IMR-90 (cell line): ENCODE measurements at regions not wholly inside any gene's neighbourhood (a gene's known extent, or its start where the extent isn't known, plus 50 kb on each side); places are given as distances from the start of the nearest gene placed in this dataset.

Experiments
- ATAC-seq: fragments of 200-7000 bp; cut with Tn5 transposase; 2 replicates; pipeline ENCODE4 v1.9.1; 2020; ENCODE audit warnings: low read depth, mild to moderate bottlenecking, moderate library complexity
- BruUV-seq: library from RNA; stranded (reverse); fragments of 400-500 nt; replicated peaks from 2 replicates; lab custom pipeline; 2021; lab: Mats Ljungman, UMichigan
- CTCF ChIA-PET: fragments of 300-600 bp; formaldehyde crosslinking; extraction: SDS; loops from one replicate; lab custom pipeline; 2021; ENCODE audit warnings: antibody characterized with exemption; lab: Yijun Ruan, JAX
- POLR2A ChIA-PET: fragments of 300-600 bp; sonication (Branson Sonifier 250); formaldehyde crosslinking; loops from one replicate; lab custom pipeline; 2022; ENCODE audit warnings: antibody characterized with exemption; ENCODE audit not compliant: unreplicated experiment; lab: Charles Lee
- DNase-seq: peaks from one replicate; pipeline ENCODE4 v3.0.0; 2013
- H2AFZ ChIP-seq: replicated peaks from 2 replicates; pipeline ENCODE3; 2013; ENCODE audit warnings: low read length, mild to moderate bottlenecking; ENCODE audit not compliant: poor library complexity
- H2AK5ac ChIP-seq: 2 replicates; pipeline ENCODE4 v1.6.1; 2013; ENCODE audit warnings: low read depth, low read length, inconsistent platforms
- H2AK9ac ChIP-seq: replicated peaks from 2 replicates; pipeline ENCODE3; 2013; ENCODE audit warnings: mild to moderate bottlenecking, low read depth, low read length, moderate library complexity; ENCODE audit not compliant: poor library complexity
- H2BK120ac ChIP-seq: 2 replicates; pipeline ENCODE4 v1.6.1; 2013; ENCODE audit warnings: low read depth, low read length, inconsistent platforms
- H2BK15ac ChIP-seq: 3 replicates; pipeline ENCODE4 v1.6.1; 2013; ENCODE audit warnings: low read depth, low read length, inconsistent platforms
- H2BK20ac ChIP-seq: 2 replicates; pipeline ENCODE4 v1.6.1; 2013; ENCODE audit warnings: low read depth, mild to moderate bottlenecking, inconsistent platforms, low read length, moderate library complexity
- H2BK5ac ChIP-seq: 2 replicates; pipeline ENCODE4 v1.6.1; 2013; ENCODE audit warnings: mild to moderate bottlenecking, low read depth, low read length, inconsistent platforms; ENCODE audit not compliant: poor library complexity, severe bottlenecking
- H3K14ac ChIP-seq: replicated peaks from 2 replicates; pipeline ENCODE4 v1.6.1; 2013; ENCODE audit warnings: low read depth, low read length, inconsistent platforms
- H3K18ac ChIP-seq: 2 replicates; pipeline ENCODE4 v1.6.1; 2013; ENCODE audit warnings: low read depth, low read length, control low read depth
- H3K23ac ChIP-seq: 2 replicates; pipeline ENCODE4 v1.6.1; 2013; ENCODE audit warnings: low read depth, low read length, inconsistent platforms
- H3K27ac ChIP-seq: 2 replicates; pipeline ENCODE4 v1.5.1; 2013; ENCODE audit warnings: mild to moderate bottlenecking, control low read depth, low read length; ENCODE audit not compliant: insufficient read depth
- H3K27me3 ChIP-seq: 2 replicates; pipeline ENCODE4 v1.6.1; 2013; ENCODE audit warnings: low read length; ENCODE audit not compliant: control insufficient read depth, insufficient read depth
- H3K36me3 ChIP-seq: 2 replicates; pipeline ENCODE4 v1.6.1; 2013; ENCODE audit warnings: low read length, mixed read lengths; ENCODE audit not compliant: control insufficient read depth, insufficient read depth
- H3K4ac ChIP-seq: 2 replicates; pipeline ENCODE4 v1.6.1; 2013; ENCODE audit warnings: low read depth, low read length, inconsistent platforms
- H3K4me1 ChIP-seq: 2 replicates; pipeline ENCODE4 v1.6.1; 2013; ENCODE audit warnings: low read length, mixed read lengths; ENCODE audit not compliant: control insufficient read depth, insufficient read depth
- H3K4me2 ChIP-seq: 2 replicates; pipeline ENCODE4 v1.6.1; 2013; ENCODE audit warnings: low read depth, mild to moderate bottlenecking, control low read depth, low read length, moderate library complexity
- H3K4me3 ChIP-seq: 2 replicates; pipeline ENCODE4 v1.5.1; 2013; ENCODE audit warnings: low read depth, mild to moderate bottlenecking, control low read depth, low read length, moderate library complexity; ENCODE audit not compliant: insufficient read depth
- H3K56ac ChIP-seq: 2 replicates; pipeline ENCODE4 v1.6.1; 2013; ENCODE audit warnings: low read length, inconsistent platforms; ENCODE audit not compliant: insufficient read depth; ENCODE audit errors: extremely low read depth
- H3K79me1 ChIP-seq, 2 experiments: 2 replicates each; pipeline ENCODE4 v1.6.1; 2013; ENCODE audit warnings: low read length in 2 of 2, inconsistent platforms in 1 of 2, low read depth in 1 of 2
- H3K9ac ChIP-seq: 2 replicates; pipeline ENCODE4 v1.6.1; 2013; ENCODE audit warnings: low read depth, low read length, control low read depth
- H3K9me1 ChIP-seq: 2 replicates; pipeline ENCODE4 v1.6.1; 2013; ENCODE audit warnings: low read length, inconsistent platforms; ENCODE audit not compliant: insufficient read depth
- H3K9me3 ChIP-seq: 2 replicates; pipeline ENCODE4 v1.6.1; 2013; ENCODE audit warnings: low read length; ENCODE audit not compliant: control insufficient read depth, insufficient read depth
- H4K20me1 ChIP-seq: 2 replicates; pipeline ENCODE4 v1.6.1; 2013; ENCODE audit warnings: low read length, inconsistent platforms; ENCODE audit not compliant: insufficient read depth
- H4K5ac ChIP-seq: 2 replicates; pipeline ENCODE4 v1.6.1; 2013; ENCODE audit warnings: mild to moderate bottlenecking, low read depth, low read length, control low read depth
- H4K8ac ChIP-seq, 2 experiments: 2 replicates each; pipeline ENCODE4 v1.6.1; 2013; ENCODE audit warnings: low read depth in 2 of 2, low read length in 2 of 2, control low read depth in 1 of 2, inconsistent platforms in 1 of 2
- H4K91ac ChIP-seq: 2 replicates; pipeline ENCODE4 v1.6.1; 2013; ENCODE audit warnings: low read depth, low read length, inconsistent platforms; ENCODE audit not compliant: insufficient read depth
- MXI1 ChIP-seq: IDR thresholded peaks from 2 replicates; pipeline ENCODE4 v1.6.1; 2012; ENCODE audit warnings: low read depth, mild to moderate bottlenecking, low read length, moderate library complexity, borderline replicate concordance
- RFX5 ChIP-seq: IDR thresholded peaks from 2 replicates; pipeline ENCODE4 v1.8.0; 2012; ENCODE audit warnings: low read depth, mild to moderate bottlenecking, low read length, moderate library complexity
- WGBS, 2 experiments: methylation state at CpG; one replicate each; pipeline versions ENCODE4 v1.1.5 to v1.1.7; 2013; ENCODE audit warnings: missing lambda C conversion rate in 2 of 2; ENCODE audit not compliant: insufficient read length in 1 of 2; ENCODE audit errors: extremely low coverage in 2 of 2; 5-methylcytosine and 5-hydroxymethylcytosine counted together
- dilution Hi-C: fragments of 300-500 bp; cut with HindIII; formaldehyde crosslinking; loops from one replicate; pipeline ENCODE4 v1.14.3; 2018; ENCODE audit warnings: low sequenced_read_pairs; ENCODE audit not compliant: unreplicated experiment
- in situ Hi-C: fragments of 300-500 bp; cut with MboI; formaldehyde crosslinking; loops from 3 replicates; pipeline ENCODE4 v1.14.3; 2019; ENCODE audit warnings: low sequenced_read_pairs, inconsistent platforms, mixed read lengths
- intact Hi-C: fragments of 100-400 bp; cut with micrococcal nuclease; formaldehyde crosslinking; loops from 2 replicates; pipeline ENCODE4 v1.10.0; 2022

DNA sequence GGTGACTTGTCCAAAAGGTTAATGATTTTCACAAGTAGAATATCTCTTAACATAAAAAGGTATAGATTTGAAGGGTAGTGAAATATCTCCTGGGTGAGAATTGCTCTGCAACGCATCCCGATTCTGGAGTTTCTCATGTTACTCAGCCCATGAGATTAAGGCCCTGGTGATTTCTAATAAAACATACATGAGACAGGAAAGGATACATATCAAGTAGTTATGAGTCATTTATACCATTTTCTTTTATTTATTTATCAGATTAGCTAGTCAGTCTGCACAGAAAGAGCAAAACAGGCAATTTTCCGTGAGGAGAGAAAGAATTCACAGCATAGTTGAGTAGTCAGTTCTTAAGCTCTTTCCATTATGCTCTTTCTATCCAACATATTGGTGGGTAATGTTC, 535.6 kb upstream of the ATP2B1 start:
- Histone ChIP-seq H3K14ac (no peak overlapping the region), H3K9me3 (no peaks in the 10 kb centered on the region), H4K91ac (no peak overlapping the region), H3K4ac (no peak overlapping the region), H3K18ac (no peak overlapping the region), H2BK15ac (no peak overlapping the region), H2AK5ac (no peak overlapping the region), H3K36me3 (no peaks in the 10 kb centered on the region), H3K79me1 (no peaks in the 10 kb centered on the region), H4K8ac (no peak overlapping the region), H3K4me3 (no peak overlapping the region), H3K27me3 (no peaks in the 10 kb centered on the region; the same call in 1 of the 2 replicates), H2AK9ac (no peak overlapping the region), H4K20me1 (no peaks in the 10 kb centered on the region), H2BK5ac (no peak overlapping the region), H3K56ac (no peak overlapping the region), H3K9me1 (no peaks in the 10 kb centered on the region), H3K9ac (no peak overlapping the region), H3K4me1 (no peaks in the 10 kb centered on the region), H3K23ac (0 out of 2 replicates have a peak overlapping the region, but pooled peaks have one; percentile 68), H2BK20ac (no peak overlapping the region), H2AFZ (no peak overlapping the region), H4K5ac (no peak overlapping the region), H3K27ac (no peak overlapping the region), H3K4me2 (no peak overlapping the region), H2BK120ac (no peak overlapping the region)
- no peak for TF ChIP-seq RFX5
- TF ChIP-seq MXI1 = no peak
- ATAC-seq (peak; percentile 21; the same call in 1 of the 2 replicates), DNase-seq (peak; percentile 15)
- ChIA-PET POLR2A (no interaction called here), CTCF (no interaction called here)
- 100% methylated on average over 2 of the region's 3 CpGs; no CpG with 5 or more reads in 1 of the 2 experiments for WGBS, 2 experiments
- in situ Hi-C loops = no loop called here
- dilution Hi-C loops = no loop called here
- BruUV-seq = no TSS peak
- intact Hi-C loops = no loop called here
